ENCODE measurements at regions not wholly inside any gene's neighbourhood (a gene's known extent, or its start where the extent isn't known, plus 50 kb on each side); places are given as distances from the start of the nearest gene placed in this dataset.
"Not testable (repeated sequence)": the region's sequence is repeated elsewhere in the genome, so short reads cannot be mapped to it uniquely, and the experiment has no call there.

DNA sequence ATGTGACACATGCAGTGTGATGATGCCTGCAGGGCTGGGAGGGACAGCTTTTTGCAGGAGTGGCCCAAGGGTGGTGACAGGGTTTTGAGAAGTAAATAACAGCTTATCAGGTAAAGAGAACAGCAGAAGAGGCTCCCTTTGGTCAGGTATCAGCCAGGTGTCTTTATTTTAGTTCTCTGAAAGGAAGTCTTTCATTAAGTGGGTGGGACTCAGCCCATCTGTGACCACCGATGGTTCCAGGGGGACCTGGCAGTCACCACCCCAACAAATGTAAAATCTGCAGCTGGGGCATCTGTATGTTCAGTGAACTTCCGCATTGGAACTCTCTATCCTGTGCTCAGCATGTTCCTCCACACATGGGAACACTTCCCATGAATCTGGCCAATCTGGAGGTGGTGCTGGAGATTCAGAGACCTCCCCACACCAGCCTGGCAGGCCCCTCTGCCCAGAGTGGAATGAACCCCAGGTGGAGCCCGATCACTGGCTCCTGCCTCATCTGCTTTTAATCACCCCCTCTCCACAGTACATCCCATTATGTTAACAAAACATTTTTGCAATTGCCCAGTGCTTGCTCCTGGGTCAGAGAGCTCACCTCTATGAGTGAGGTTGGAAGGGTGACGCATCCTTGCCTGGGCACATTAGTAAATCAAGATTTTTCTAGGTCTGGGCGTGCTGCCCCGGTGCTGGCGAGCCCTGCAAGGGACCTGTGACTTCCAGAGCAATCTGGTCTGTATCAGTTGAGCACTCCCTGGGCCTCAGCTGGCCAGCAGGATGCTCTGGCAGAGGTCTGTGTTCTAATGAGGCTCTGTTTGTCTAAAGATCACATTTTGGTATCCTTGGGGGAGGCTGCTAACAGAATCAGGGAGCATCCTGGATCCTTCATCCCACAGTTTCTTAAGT lies 140.4 kb upstream of the GDF10 start:
- no peak for ATAC-seq (ENCODE audit: poor library complexity)
- intact Hi-C loops (cut with DNase I): no loop called here
- DNase-seq: no peak

DNA sequence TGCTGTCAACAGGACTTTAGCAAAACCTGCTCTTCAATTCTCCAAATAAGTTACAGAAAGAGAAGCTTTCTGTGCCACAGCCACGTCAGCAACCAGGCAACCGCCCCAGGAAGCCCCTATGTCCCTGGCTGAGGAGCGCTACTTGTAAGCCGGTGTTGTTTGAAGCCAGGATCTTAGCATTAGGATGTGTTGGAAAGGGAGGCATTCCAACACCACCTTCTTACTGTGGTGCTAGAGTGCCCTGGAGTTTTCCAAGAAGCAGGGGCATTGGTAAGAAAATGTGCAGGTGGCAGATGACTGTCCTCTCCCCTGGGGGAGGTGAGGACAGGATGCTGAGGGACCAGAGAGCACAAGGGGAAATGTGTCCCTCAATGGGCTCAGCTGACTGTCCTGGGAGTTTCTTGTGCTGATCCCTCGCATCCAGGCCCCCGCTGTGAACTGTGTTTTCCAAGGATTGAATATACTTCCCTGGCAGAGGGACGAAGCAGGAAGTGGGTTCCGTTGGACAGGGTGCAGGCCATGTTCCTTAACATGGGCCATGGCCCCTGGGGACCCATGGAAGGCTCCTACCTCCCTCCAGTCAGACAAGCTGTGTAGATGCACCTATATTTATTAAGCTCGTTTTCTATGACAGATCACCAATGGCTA lies 139.6 kb upstream of the GDF10 start:
- ATAC-seq (ENCODE audit: poor library complexity) (no peak), DNase-seq (no peak)
- intact Hi-C loops (cut with DNase I): no loop called here

DNA sequence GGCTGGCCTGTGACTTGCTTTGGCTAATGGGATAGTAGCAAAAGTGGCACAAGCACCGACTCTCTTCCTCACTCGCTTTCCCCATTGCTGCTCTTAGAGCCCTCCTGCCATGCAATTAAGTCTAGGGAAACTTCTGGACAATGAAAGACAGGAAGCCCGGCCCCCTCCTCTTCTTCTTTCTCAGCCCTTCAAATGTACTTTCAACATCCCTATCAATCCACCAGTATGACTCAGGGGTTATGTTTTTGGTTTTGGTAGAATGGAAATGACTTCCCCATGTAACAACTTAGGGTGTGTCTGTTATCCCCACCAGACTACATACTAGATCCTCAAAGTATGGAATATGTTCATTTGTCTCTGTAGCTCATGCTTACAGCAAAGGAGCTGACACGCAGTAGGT lies 139.0 kb upstream of the GDF10 start:
- no peak for ATAC-seq (ENCODE audit: poor library complexity)
- intact Hi-C loops (cut with DNase I): no loop called here
- DNase-seq: no peak

DNA sequence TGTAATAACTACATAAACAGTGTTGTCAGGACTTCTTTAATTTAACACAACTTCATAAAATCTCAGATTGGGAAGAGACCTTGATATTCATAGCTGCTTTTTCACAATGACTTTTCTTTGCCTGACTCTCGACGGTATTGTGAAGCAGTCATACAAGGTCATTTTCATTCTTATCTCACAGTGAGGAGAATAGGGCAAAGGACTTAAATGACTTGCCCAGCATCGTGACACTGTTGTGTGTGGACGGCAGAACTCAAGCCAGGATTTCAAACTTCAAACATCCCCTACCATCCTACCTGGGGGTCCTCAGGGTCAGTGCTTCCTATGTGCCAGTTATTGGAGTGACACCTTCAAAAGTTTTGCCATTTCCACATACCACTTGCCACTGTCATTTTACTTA lies 138.5 kb upstream of the GDF10 start:
- ATAC-seq (ENCODE audit: poor library complexity) (no peak), DNase-seq (no peak)
- intact Hi-C loops (cut with DNase I): no loop called here

DNA sequence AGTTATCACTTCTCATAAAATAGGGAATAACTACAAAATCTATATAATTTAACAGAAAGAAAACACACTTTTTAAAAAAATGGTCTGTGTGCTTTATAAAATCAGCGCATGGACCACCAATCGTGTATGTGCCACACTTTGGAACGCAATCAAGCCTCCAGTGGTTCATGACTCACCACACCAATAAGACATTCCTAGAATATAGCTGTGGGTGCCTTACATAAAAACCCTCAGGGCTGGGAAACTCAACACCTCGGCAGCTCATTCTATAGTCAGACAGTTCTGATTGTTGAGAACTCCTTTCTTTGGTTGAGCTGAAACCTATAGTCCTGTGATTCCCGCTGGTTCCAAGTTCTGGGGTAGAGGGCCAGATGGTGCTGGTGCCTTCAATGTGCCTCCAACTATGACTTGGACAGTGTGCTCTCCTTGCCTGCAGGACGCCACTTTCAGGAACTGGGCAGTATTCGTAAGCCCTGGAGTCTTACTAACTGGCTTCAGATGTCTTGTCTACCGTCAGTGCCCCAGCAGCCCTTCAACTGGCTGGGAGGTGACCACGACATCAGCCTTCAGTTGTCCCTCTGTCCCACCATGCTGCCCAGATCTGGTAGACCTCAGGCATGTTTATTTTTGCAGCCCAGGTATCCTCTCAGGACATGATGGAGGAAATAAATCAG lies 135.7 kb upstream of the GDF10 start:
- ATAC-seq (ENCODE audit: poor library complexity) (no peak), DNase-seq (no peak)
- intact Hi-C loops (cut with DNase I): no loop called here

DNA sequence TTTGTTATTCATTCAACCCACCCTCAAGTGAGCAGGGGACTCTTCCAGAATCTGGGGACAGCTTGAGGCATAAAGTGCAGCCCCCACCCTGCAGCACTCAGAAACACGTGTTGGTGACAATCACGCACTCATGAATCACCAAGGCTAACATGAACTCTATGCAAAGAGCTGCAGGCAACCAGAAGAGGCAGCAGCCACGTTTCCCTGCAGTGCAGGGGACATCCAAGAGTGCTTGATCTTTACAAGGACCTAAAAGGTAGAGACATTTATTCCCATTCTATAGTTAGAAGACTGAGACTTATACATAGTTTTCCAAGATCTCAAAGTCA lies 135.2 kb upstream of the GDF10 start:
- DNase-seq: no peak

DNA sequence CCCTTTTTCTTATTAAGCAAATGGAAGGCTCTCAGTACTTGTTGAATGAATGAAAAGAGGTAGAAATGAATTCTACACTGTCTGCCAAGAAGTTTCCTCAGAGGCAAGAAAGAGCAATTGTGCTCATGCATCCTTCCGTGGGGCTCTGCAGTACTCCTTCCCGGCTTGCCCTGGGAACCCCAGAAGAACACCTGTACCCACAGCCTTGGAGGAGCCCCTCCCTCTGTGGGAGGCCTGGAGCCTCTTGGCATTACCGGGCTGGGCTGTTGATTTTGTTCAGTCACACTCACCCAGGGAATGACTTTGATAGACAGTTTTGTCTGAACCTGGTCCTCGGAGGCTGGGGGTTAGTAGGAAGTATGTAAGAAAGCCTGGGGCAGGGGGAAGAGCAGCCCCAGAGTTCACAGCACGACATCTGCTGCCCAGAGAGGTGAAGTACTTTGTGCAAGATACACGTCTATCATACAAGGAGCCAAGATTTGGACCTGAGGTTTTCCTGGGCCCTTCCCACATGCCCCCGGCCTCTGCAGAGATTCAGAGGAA lies 134.8 kb upstream of the GDF10 start:
- intact Hi-C loops (cut with DNase I): no loop called here
- DNase-seq (no peak), ATAC-seq (ENCODE audit: poor library complexity) (peak; percentile 23)

More for the DNA sequence above, 135.2 kb upstream of the GDF10 start:
- no peak for ATAC-seq (ENCODE audit: poor library complexity)
- intact Hi-C loops (cut with DNase I): no loop called here

DNA sequence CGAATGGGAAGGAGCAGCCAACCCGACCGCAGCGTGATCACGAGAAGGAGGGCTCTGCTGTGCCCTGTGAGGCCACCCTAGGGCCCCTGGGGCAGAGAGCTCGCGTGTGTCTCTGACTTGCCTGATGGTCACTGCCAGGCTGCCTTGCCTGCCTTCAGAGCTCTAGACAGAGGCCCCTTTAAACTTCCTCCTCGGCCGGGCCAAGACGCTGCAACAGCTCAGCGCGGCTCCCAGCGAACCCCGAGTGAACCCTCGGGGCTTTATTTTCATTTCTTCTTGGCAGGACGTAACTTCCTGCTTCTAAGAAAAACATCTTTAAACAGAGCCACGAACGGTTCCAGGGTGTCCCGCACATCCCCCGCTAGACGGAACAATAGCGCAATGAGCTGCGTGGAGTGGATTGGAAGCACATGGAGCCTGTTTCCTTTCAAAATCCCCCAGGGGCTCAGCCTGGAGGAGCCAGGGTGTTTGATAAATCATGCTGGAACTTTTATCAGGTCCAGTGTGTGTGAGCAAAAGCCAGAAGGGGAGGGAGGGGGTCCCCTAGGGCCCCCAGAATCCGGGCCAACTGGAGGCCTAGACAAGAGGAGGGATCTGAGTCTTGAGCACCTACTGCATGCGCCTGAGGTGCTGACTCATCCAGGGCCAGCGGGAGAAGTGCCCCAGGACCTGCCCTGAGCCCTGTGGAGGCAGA lies 134.1 kb upstream of the GDF10 start:
- ATAC-seq (ENCODE audit: poor library complexity) (peak; percentile 81), DNase-seq (peak; percentile 78)
- intact Hi-C loops (cut with DNase I): no loop called here

DNA sequence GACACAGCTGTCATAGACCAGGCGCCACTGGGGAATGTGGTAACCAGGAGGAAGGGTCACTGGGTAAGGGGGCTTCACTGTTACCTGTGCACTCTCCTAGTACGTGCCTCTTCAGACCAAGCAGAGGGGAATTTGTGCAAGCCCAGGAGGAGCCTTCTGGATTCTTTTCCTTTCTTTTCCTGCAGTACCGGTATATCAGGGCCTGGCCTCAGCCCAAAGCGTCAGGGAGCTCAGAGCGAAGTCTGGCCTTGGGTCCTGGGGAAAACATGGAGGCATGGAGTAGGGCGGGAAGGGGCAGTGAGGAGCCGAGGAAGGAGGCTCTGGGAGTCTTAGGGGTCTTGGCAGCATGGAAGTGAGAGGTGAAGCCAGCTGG lies 133.6 kb upstream of the GDF10 start:
- intact Hi-C loops (cut with DNase I): no loop called here
- ATAC-seq (ENCODE audit: poor library complexity) (peak; percentile 20), DNase-seq (no peak)

DNA sequence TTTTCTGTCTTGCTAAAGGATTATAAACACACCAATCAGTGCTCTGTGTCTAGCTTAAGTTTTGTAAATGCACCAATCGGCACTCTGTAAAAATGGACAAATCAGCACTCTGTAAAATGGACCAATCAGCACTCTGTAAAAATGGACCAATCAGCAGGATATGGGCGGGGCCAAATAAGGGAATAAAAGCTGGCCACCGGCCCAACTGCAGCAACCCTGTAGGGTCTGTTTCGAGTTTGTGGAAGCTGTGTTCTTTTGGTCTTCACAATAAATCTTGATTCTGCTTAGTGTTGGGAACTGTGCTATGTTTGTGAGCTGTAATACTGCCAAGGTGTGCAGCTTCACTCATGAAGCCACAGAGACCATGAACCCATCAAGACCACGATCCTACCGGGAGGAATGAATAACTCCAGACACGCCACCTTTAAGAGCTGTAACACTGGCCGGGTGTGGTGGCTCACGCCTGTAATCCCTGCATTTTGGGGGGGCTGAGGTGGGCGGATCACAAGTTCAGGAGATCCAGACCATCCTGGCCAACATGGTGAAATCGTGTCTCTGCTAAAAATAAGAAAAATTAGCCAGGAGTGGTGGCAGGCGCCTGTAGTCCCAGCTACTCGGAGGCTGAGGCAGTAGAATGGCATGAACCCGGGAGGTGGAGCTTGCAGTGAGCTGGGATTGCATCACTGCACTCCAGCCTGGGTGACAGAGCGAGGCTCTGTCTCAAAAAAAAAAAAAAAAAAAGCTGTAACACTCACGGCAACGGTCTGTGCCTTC lies 133.0 kb upstream of the GDF10 start:
- intact Hi-C loops (cut with DNase I): not testable (repeated sequence)
- ATAC-seq (ENCODE audit: poor library complexity) (peak; percentile 73), DNase-seq (peak; percentile 72)

DNA sequence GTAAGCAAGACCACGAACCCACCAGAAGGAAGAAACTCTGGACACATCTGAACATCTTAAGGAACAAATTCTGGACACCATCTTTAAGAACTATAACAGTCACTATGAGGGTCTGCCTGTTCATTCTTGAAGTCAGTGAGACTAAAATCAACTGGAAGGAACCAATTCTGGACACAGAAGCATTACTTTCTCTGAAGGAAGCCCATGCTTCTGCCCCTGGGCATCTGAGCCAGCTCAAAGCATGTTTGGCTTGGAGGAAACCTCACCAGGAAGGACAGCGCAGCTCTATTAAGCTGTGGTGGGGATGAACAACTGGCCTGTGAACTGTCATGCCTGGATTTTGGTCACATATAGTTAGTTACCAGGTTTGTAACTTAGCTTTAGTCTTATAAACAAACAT lies 132.4 kb upstream of the GDF10 start:
- intact Hi-C loops (cut with DNase I): no loop called here
- no peak for ATAC-seq (ENCODE audit: poor library complexity)

DNA sequence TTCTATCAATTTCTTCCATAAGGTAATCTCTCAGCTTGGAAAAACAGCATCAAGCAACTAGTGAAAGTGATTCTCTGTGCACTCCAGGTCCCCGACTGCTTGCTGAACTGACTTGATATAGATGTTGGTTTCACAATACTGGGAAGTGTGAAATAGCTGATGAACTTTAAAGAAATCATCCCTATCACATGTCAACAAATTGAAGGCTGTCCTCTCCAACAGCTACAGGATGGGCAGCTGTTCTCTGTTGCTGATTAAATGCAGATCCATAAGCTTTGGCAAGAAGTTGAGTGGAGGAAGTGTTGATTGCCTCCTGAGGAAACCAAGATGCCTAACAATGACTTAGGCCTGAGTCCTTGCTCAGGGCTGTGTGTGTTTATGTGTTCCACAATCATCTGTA lies 130.4 kb upstream of the GDF10 start:
- intact Hi-C loops (cut with DNase I): no loop called here
- ATAC-seq (ENCODE audit: poor library complexity) (no peak), DNase-seq (no peak)

More for the DNA sequence above, 132.4 kb upstream of the GDF10 start:
- DNase-seq: no peak

DNA sequence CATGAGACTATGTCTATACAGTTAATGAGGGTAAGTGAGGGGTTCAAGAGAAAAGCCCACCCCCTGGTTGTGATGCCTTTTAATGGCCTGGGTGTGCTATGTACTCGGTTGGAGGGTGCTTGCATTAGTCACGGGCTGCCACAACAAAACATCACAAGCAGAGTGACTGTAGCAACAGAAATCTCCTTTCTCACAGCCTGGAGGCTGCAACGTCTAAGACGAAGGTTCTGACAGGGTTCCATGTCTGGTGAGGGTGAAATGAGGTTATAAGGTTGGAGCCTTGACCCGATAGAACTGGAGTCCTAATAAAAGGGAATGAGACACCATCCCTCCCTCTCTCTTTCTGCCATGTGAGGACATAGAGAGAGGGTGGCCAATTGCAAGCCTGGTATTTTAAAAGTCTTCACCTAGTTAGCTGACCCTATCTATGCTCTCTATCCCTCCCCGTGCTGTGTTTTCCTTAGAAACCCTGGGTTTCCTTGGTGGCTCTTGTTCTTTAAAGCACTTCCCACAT lies 126.0 kb upstream of the GDF10 start:
- intact Hi-C loops (cut with DNase I): no loop called here
- no peak for ATAC-seq (ENCODE audit: poor library complexity)
- no peak for DNase-seq

DNA sequence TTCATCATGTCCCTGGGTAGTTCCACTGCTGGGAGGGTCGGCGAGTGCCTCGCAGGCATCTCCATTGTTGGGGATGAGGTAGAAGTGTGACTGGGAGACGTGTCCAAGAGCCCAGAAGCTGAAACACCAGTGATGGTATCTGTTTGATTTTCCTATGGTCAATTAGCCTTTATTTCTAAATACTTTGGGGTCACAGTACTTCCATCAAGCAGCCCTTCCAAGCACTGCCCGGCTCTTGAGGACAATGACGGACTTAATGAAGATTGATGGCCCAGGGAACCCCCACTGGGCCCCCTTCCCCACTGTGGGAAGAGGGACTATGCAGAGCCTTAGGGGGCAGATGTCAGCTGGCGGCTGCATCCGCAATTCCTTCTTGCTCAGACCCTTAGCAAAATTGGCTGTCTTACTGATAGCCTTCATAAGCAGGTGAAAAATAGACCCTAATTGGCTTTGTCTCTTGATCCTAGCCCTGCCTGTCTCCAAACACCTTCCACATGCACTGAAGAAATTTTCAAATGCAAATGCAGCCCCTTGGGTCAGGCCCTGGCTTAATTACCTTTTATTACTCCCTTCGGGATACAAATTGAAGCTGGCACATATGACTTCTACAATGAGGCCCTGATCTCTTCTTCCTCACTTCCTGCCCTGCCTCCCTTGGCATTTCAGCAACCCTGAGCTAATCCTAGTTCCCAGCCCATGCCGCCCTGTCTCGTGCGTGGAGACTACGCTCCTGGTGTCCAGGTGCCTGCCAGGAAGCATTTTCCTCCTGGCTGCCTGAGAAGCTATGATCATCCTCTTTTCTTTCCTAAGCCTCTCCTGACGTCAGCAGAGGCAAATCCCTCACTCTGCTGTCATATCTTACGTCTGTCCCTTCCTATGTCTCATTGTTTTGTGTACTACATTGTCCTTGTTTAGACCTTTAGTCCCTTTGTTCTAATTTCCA lies 124.5 kb upstream of the GDF10 start:
- intact Hi-C loops (cut with DNase I): no loop called here
- DNase-seq (no peak), ATAC-seq (ENCODE audit: poor library complexity) (no peak)

DNA sequence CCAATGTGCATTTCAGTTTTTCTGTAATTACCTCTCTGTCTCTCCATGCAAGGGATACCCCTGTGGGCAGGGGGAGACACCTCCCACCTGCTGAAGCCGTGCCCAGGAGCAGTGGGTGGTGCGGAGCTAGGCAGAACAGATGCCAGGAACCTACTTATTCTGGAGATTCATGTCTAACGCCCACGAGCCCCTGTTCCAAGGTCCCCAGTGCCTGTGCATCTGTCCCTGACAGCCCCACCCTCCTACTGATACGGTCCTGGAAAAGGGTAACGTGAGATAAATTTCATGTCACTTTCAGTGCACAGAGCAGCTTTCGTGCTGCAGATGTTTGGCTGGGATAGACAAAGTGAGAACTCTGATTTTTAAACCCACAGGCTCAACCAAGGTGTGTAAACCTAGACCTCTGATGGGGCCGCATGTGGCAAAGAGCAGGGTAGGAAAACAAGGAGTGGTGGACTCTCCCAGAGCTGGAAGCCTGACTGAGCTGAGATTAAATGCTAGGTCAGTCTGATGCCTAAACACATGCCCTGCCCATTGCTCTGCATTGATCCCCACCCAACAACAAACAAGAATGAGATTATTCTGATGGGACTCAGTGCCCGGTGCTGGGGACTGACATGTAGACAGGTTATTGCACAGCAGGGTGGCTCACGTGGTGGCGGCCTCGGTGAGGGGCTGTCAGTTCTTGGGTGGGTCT lies 123.6 kb upstream of the GDF10 start:
- ATAC-seq (ENCODE audit: poor library complexity): no peak
- no peak for DNase-seq
- intact Hi-C loops (cut with DNase I): no loop called here
